Fibroblast of skin of right quadriceps (primary cell): ENCODE measurements at regions not wholly inside any gene's neighbourhood (a gene's known extent, or its start where the extent isn't known, plus 50 kb on each side); places are given as distances from the start of the nearest gene placed in this dataset.
"Not testable (repeated sequence)": the region's sequence is repeated elsewhere in the genome, so short reads cannot be mapped to it uniquely, and the experiment has no call there.

ENCODE experiments used
- DNase-seq: peaks from one replicate; pipeline ENCODE4 v3.0.0-alpha.2; 2013

GRCh38 chr13:73310366-73310765 lies 251.6 kb downstream of the KLF5 start:
- DNase-seq: no peak

GRCh38 chr13:73307481-73307880 lies 248.7 kb downstream of the KLF5 start:
- peak; percentile 12 for DNase-seq

- no peak for DNase-seq
These were observed 247.9 kb downstream of the KLF5 start for GRCh38 chr13:73306688-73307087.

DNA sequence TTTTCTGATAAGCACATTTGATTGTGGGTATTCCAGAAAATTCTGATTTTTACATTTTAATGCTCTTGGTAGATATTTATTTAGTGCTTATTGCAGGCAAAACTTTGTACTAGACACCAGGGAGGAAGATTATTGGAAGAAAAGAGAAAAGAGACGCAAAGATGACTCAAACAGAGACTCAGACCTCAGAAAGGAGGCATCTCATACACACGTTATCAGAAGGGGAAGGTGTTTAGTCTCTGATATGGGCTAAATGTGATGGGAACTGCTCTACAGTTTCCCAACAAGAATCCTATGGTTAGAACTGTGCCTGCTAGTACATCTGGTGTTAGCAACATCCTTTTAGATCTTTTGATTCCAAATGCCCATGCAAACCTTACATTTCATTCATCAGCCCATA lies 245.6 kb downstream of the KLF5 start:
- no peak for DNase-seq

- DNase-seq: peak; percentile 65
These were observed 245.0 kb downstream of the KLF5 start for GRCh38 chr13:73303851-73304250.

DNA sequence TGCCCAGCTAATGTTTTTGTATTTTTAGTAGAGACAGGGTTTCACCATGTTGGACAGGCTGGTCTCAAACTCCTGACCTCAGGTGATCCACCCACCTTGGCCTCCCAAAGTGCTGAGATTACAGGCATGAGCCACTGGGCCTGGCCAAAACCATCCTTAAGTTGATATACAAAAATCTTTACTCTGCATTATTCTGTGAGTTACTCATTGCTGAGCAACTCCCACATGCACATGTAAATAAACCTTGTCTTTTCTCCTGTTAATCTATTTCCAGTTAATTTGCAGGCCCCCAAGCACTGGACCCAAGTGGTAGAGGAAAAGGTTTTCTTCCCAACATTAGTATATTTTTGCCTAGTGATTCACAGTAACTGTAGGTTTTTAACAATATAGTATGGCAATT lies 242.8 kb downstream of the KLF5 start:
- DNase-seq: not testable (repeated sequence)

GRCh38 chr13:73300718-73301425 lies 242.1 kb downstream of the KLF5 start:
- DNase-seq: no peak

DNA sequence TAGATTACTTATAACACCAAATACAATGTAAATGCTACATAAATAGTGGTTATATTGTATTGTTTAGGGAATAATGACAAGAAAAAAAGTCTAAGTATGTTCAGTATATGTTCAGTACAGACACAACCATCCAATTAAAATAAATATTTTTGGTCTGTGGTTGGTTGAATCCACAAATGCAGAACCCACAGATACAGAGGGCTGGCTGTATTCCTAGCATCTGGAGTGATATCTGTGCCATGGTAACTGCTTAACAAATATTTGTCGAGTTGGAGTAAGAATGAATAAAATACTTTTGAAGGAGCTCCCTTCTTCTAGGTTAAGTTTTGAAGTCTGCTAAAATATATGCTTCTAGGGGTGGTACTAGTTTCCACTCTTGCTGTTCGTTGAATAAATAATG lies 241.0 kb downstream of the KLF5 start:
- peak; percentile 15 for DNase-seq

- DNase-seq: no peak
These were observed 235.2 kb downstream of the KLF5 start for GRCh38 chr13:73293913-73294523.

DNA sequence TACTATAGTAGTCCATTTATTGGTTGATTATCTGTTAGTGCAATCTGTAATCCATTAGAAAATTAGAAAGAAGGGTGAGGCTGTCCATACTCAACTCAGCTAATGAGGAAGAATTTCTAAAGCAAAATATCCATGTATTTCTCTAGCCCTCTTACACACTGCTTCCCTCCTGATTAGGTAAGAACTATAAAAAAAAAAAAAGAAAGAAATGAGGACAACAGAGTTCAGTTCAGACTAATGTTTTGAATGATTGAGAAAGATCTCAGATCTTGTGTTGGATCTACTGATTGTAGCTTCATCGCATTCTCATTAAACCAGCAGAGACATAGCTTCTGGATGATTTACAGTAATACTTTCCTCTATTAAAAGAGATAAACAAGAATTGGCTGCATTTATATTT lies 233.3 kb downstream of the KLF5 start:
- DNase-seq: no peak

- no peak for DNase-seq
These were observed 232.0 kb downstream of the KLF5 start for GRCh38 chr13:73290844-73291243.

GRCh38 chr13:73288596-73288995 lies 229.8 kb downstream of the KLF5 start:
- DNase-seq: no peak

DNA sequence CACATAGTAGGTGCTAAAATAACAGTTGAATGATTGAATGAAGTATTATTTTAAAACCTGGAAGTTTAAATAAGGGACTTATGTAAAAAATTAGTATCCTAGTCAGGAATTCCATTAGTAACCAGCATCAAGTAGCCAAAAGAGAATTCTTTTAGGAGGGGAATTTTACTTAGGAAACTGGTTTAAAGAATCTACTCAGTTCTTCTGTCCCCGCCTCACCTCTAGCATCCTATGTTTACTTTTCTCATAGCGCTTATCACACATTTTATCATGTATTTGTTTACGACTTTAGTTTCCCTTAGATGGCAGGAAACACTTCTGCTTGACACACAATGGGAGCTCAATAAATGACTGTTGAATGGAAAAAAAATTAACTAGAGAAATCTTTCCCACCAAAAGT lies 229.0 kb downstream of the KLF5 start:
- no peak for DNase-seq

- no peak for DNase-seq
These were observed 228.3 kb downstream of the KLF5 start for GRCh38 chr13:73286942-73287620.

GRCh38 chr13:73286177-73286576 lies 227.4 kb downstream of the KLF5 start:
- DNase-seq: no peak

- DNase-seq: no peak
These were observed 225.5 kb downstream of the KLF5 start for GRCh38 chr13:73284081-73284874.

GRCh38 chr13:73283636-73284035 lies 224.8 kb downstream of the KLF5 start:
- DNase-seq: no peak

DNA sequence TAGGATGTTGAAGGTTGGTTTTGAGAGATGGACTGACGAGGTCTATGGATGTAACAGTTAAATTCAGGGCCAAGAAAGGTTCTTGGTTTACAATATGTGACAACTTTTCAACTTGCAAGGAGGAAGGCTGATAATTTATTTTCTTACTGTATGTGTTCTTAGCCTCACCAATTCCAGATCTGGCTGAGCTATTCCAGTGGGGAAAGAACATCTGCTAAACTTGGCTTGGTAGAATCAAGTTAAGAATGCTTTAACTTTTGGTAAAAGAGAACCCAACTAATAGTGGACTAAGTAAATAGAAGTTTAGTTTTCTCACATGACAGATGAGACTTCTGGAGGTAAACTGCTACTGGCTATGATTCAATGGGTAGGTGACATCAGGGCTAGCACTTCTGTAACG lies 222.9 kb downstream of the KLF5 start:
- no peak for DNase-seq

- DNase-seq: no peak
These were observed 219.4 kb downstream of the KLF5 start for GRCh38 chr13:73278186-73278585.

DNA sequence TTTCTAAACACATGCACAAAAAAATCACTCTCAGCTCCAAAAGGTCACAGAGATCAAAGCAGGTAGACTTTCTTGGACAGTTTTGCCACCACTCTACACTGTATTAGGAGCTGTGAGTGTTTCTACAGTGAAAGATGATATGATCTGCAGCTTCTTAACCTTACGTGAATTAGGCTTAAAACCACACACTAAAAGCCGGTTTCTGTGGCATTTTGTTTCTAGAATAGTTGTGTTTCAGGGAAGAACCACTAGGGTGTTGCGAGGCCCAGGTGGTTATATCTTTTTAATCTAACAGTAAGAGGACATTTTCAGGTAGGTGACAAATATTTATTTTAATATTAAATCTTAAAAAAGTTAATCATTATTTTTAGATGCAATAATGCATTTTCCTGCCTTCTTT lies 216.4 kb downstream of the KLF5 start:
- no peak for DNase-seq

DNA sequence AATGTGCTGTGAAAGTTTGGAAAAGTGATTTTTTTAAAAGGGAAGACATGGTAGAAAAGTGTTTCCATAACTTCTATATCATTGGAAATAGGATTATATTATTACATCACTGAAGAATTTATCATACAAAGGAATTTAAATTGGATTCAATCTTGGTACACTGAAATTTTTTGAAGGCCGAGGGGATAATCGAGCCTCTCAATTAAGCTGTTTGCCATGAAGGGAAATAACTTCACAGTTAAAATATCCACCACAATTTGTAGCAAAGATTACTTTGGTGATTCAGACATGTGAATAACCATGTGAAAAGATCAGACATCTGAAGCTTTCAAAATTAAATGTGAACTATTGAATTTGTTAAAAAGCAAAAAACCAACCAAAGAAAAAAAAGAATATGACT lies 215.3 kb downstream of the KLF5 start:
- DNase-seq: peak; percentile 79

- DNase-seq: peak; percentile 92
These were observed 214.9 kb downstream of the KLF5 start for GRCh38 chr13:73273745-73274144.

- DNase-seq: no peak
These were observed 214.5 kb downstream of the KLF5 start for GRCh38 chr13:73273276-73273675.

- DNase-seq: no peak
These were observed 214.0 kb downstream of the KLF5 start for GRCh38 chr13:73272831-73273230.
